Gastrocnemius medialis (tissue), 4 donors: ENCODE measurements at regions not wholly inside any gene's neighbourhood (a gene's known extent, or its start where the extent isn't known, plus 50 kb on each side); places are given as distances from the start of the nearest gene placed in this dataset.

Experiments used
- ATAC-seq, 2 donors: fragments of 150-250 bp; one replicate each; pipeline ENCODE4 v1.9.1; 2016
- DNase-seq, 2 donors: peaks; one replicate each; pipeline ENCODE4 v3.0.0-alpha.2; 2019
- H3K27ac ChIP-seq, 4 donors: fragments of 200-600 bp; sonication (generic); 1 replicate in 1 of 4; 2 replicates in 3 of 4; pipeline ENCODE4 v1.5.1; 2016 to 2018; ENCODE audit warnings: mild to moderate bottlenecking in 2 of 4, moderate library complexity in 1 of 4
- H3K27me3 ChIP-seq, 3 donors: fragments of 200-600 bp; sonication (generic) in 2 of 3; 1 replicate in 1 of 3; 2 replicates in 2 of 3; pipeline versions ENCODE4 v1.5.1 to v1.6.0; 2016 to 2019; ENCODE audit warnings: mild to moderate bottlenecking in 1 of 3, moderate library complexity in 1 of 3
- H3K36me3 ChIP-seq, 2 donors: fragments of 200-600 bp; sonication (generic) in 1 of 2; one replicate each; pipeline ENCODE4 v1.5.1; 2017 to 2018
- H3K4me1 ChIP-seq, 2 donors: fragments of 200-600 bp; sonication (generic) in 1 of 2; one replicate each; pipeline ENCODE4 v1.5.1; 2016 to 2017; ENCODE audit warnings: mild to moderate bottlenecking in 2 of 2
- H3K4me3 ChIP-seq, 4 donors: fragments of 200-600 bp; sonication (generic) in 3 of 4; 1 replicate in 1 of 4; 2 replicates in 3 of 4; pipeline ENCODE4 v1.5.1; 2016 to 2019; ENCODE audit warnings: mild to moderate bottlenecking in 2 of 4
- H3K9me3 ChIP-seq, 3 donors: fragments of 200-600 bp; sonication (generic) in 2 of 3; 1 replicate in 1 of 3; 2 replicates in 2 of 3; pipeline ENCODE4 v1.5.1; 2016 to 2019
- POLR2A ChIP-seq, 2 donors: fragments of 450-650 bp; IDR thresholded peaks; one replicate each; pipeline ENCODE4 v1.6.1; 2017; ENCODE audit warnings: antibody characterized with exemption in 2 of 2, mild to moderate bottlenecking in 2 of 2, moderate library complexity in 2 of 2
- in situ Hi-C, 4 donors: fragments of 200-750 bp; cut with MboI; loops; one replicate each; pipeline versions ENCODE4 v1.15.0 to v1.8.0; 2017; ENCODE audit warnings: low sequenced_read_pairs in 4 of 4
- intact Hi-C: fragments of 100-400 bp; cut with DNase I; formaldehyde crosslinking; loops from one replicate; pipeline ENCODE4 v1.15.1; 2023; ENCODE audit warnings: low total_unique reads
- TF ChIP-seq, protein P1 (sequence below), 5 experiments: fragments of 450-650 bp in 3 of 5; fragments of 200-600 bp in 2 of 5; sonication (generic) in 2 of 5; IDR thresholded peaks in 4 of 5; conservative IDR thresholded peaks in 1 of 5; 1 replicate in 4 of 5; 2 replicates in 1 of 5; pipeline ENCODE4 v1.5.1; 2016 to 2019; ENCODE audit warnings: antibody characterized with exemption in 5 of 5, mild to moderate bottlenecking in 3 of 5, moderate library complexity in 3 of 5

DNA sequence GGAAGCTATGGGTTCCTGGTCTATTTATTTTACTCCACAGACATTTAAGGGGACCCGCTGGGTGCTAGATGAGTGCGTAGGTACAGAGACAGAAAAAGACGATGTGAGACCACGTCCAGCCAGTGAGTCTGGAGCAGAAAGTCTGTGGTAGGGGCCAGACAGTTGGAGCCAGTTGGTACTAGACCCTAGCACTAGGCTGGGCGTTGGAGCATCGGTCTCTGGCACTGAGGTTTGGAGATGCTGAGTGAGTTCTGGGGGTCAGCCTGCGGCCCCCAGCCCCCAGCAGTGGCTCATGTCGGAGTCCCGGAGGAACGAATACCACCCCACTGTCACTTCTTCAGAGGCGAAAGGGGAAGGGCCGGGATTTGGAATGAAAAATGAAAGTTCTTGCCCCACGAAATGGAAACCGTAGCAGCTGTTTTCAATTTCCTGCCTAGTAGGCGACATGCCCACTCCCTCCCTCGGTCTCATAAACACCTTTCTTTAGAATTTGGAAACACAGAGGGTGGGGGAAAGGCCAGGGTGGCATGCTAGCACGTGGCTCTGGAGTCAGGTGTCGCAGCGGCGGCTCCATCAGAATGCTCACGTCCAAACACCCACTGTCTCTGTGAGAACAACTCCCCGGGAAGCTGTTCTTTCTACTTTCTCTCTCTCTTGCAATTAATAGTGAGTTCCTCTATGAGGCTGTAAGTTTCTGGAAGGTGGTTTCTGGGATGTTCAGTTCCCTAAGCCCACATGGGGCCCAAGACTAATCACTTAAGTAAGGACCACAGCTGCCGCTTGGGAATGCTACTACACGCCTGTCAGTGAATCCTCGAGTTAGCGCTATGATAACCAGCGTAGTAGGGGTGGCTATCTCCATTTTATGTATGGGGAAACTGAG, 96.8 kb downstream of the IRF8 start:
- no peaks in the 10 kb centered on the region for H3K36me3 ChIP-seq
- DNase-seq: no peak
- H3K9me3 ChIP-seq: no peaks in the 10 kb centered on the region
- no peak for TF ChIP-seq POLR2A (IDR thresholded peaks at IDR 0.05)
- TF ChIP-seq, protein P1, sequence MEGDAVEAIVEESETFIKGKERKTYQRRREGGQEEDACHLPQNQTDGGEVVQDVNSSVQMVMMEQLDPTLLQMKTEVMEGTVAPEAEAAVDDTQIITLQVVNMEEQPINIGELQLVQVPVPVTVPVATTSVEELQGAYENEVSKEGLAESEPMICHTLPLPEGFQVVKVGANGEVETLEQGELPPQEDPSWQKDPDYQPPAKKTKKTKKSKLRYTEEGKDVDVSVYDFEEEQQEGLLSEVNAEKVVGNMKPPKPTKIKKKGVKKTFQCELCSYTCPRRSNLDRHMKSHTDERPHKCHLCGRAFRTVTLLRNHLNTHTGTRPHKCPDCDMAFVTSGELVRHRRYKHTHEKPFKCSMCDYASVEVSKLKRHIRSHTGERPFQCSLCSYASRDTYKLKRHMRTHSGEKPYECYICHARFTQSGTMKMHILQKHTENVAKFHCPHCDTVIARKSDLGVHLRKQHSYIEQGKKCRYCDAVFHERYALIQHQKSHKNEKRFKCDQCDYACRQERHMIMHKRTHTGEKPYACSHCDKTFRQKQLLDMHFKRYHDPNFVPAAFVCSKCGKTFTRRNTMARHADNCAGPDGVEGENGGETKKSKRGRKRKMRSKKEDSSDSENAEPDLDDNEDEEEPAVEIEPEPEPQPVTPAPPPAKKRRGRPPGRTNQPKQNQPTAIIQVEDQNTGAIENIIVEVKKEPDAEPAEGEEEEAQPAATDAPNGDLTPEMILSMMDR (IDR thresholded peaks at IDR 0.05 in 4 of 5, conservative IDR thresholded peaks at IDR 0.05 in 1 of 5): no peak
- intact Hi-C loops (no loop called here), in situ Hi-C loops (no loop called here)
- H3K4me3 ChIP-seq: no peak overlapping the region
- no peak overlapping the region for H3K27ac ChIP-seq
- peaks cover 0 to 18% (median 12%) of the 10 kb centered on the region in 3 donors for H3K27me3 ChIP-seq
- no peaks in the 10 kb centered on the region for H3K4me1 ChIP-seq
- ATAC-seq: no peak

GRCh38 chr16:85996843-85997242, 97.9 kb downstream of the IRF8 start:
- no peak overlapping the region for H3K4me3 ChIP-seq
- ATAC-seq (no peak), DNase-seq (no peak)
- intact Hi-C loops: no loop called here
- no peaks in the 10 kb centered on the region for H3K36me3 ChIP-seq
- H3K27me3 ChIP-seq: peaks cover 0 to 18% (median 12%) of the 10 kb centered on the region in 3 donors
- TF ChIP-seq, protein P1 (IDR thresholded peaks at IDR 0.05 in 4 of 5, conservative IDR thresholded peaks at IDR 0.05 in 1 of 5): no peak
- no peak for TF ChIP-seq POLR2A (IDR thresholded peaks at IDR 0.05)
- no peaks in the 10 kb centered on the region for H3K9me3 ChIP-seq
- no peak overlapping the region for H3K27ac ChIP-seq
- in situ Hi-C loops: no loop called here
- no peaks in the 10 kb centered on the region for H3K4me1 ChIP-seq

DNA sequence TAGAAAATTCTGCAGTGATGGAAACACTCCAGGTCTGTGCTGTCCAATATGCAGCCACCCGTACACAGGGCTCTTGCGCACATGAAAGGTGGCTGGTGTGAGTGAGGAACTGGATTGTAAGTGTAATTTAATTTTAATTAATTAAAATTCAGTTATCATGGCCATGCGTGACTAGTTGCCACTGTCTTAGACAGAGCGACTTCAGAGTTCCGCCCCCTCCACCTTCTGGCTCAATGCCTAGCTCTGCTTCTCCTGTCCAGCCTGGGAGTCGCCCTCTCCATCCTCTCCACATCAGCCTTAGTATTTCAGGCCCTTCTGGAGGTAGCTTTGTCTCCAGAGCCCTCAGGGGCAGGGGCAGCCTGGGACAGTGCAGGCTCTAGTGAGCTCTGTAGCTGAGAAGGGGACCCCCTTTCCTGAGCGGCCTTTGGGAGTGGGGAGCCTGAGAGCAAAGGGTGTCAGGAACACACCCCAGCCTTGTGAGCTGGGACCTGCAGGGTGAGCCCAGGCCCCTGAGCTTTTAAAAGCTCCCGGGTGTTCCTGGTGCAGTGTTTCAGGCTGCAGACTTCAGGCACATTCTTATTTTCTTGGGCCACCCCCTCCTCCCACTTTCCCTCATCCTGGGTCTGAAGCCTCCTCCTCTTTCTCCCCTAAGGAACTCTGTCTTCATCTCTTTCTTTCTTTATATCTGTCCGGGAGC, 99.4 kb downstream of the IRF8 start:
- Histone ChIP-seq H3K27ac (no peak overlapping the region), H3K27me3 (peaks cover 0 to 15% (median 6%) of the 10 kb centered on the region in 3 donors), H3K36me3 (no peaks in the 10 kb centered on the region), H3K9me3 (no peaks in the 10 kb centered on the region), H3K4me1 (no peaks in the 10 kb centered on the region), H3K4me3 (no peak overlapping the region)
- intact Hi-C loops: no loop called here
- DNase-seq (no peak), ATAC-seq (no peak)
- TF ChIP-seq, protein P1 (IDR thresholded peaks at IDR 0.05 in 4 of 5, conservative IDR thresholded peaks at IDR 0.05 in 1 of 5): no peak
- no peak for TF ChIP-seq POLR2A (IDR thresholded peaks at IDR 0.05)
- in situ Hi-C loops: no loop called here

DNA sequence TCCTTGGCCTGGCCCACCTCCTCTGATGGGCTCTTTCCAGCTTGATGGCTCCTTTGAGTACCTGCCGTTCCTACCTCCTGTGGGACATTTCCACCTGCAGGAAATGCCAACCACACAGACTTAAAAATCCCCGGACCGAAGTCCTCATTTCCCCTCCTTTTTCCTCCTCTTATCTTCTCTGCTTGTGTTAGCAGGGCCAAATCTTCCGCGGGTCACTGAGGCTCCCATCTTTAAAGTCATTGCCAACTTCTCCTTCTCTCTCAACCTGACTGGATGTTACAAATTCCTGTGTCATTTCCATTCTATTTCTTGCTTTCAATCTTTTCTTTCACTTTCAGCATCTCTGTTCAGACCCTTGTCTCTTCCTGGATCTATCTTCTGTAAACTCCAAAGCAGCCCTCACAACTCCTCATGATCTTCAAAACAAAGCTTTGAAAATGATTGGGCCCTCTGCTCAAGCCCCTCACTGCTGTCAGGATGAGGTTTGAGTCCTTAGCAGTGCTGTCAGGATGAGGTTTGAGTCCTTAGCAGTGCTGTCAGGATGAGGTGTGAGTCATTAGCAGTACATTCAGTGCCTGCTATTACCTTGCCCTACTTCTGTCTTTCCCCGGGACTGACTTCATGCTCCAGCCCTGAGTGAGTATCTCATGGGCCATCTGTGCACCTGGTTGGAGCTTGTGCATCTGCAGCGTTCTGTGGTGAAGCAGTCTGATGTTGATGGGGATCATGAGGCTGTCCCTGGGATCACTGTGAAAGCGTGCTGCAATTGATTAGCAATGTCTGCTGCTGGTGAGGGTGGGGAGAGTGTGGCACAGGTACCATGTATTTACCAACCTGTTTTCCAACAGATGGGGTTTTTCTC, 100.1 kb downstream of the IRF8 start:
- TF ChIP-seq POLR2A (IDR thresholded peaks at IDR 0.05): no peak
- TF ChIP-seq, protein P1 (IDR thresholded peaks at IDR 0.05 in 4 of 5, conservative IDR thresholded peaks at IDR 0.05 in 1 of 5): no peak
- Histone ChIP-seq H3K27me3 (peaks cover 0 to 13% (median 6%) of the 10 kb centered on the region in 3 donors), H3K9me3 (no peaks in the 10 kb centered on the region), H3K4me1 (no peaks in the 10 kb centered on the region), H3K36me3 (no peaks in the 10 kb centered on the region), H3K27ac (no peak overlapping the region), H3K4me3 (no peak overlapping the region)
- in situ Hi-C loops: no loop called here
- DNase-seq (no peak), ATAC-seq (no peak)
- intact Hi-C loops: no loop called here
